ENCODE measurements at regions not wholly inside any gene's neighbourhood (a gene's known extent, or its start where the extent isn't known, plus 50 kb on each side); places are given as distances from the start of the nearest gene placed in this dataset.

DNA sequence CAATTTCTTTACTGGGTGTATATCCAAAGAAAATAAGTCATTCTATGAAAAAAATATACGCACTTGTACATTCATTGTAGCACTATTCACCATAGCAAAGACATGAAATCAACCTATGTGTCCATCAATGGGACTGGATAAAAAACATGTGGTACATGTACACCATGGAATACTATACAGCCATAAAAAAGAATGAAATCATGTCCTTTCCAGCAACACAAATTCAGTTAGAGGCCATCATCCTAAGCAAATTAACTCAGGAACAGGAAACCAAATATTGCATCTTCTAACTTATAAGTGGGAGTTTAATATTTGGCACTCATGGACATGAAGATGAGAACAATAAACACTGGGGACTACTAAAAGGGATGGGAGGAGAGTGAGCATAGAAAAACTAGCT lies 325.7 kb downstream of the TGFB2 start:
- DNase-seq (no peak), ATAC-seq (no peak)
- H3K9me3 Mint-ChIP-seq (ENCODE audit: low read depth) = peaks cover 7% of the 10 kb centered on the region
- intact Hi-C loops (cut with DNase I, micrococcal nuclease) = no loop called here
- ChIA-PET POLR2A (no interaction called here), CTCF (no interaction called here)
- no peak overlapping the region for H3K4me3 Mint-ChIP-seq
- no peaks in the 10 kb centered on the region for H3K36me3 Mint-ChIP-seq (ENCODE audit: low read depth)
- H3K4me1 Mint-ChIP-seq = no peaks in the 10 kb centered on the region
- no peak overlapping the region for H3K27ac Mint-ChIP-seq
- H3K27me3 Mint-ChIP-seq = no peaks in the 10 kb centered on the region

DNA sequence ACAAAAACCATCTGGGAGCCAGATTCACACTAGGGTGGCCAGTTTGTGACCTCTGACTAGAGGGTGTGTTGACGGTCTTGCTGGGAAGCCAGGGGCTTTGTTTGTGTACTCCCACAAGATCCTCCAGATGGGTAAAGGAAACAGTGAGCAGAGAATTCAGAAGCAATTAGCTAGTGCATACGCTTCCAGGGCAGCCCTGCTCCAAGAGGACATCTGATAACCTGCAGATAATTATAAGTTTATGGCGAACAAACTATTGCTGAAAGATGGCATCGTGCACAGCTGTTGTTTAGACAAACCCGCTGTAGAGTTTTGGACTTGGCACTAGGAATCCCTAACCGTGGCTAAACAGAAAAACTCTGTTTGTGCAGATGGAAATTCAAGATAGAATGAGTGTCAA lies 326.4 kb downstream of the TGFB2 start:
- Mint-ChIP-seq H3K4me3 (no peak overlapping the region), H3K36me3 (ENCODE audit: low read depth) (no peaks in the 10 kb centered on the region), H3K9me3 (ENCODE audit: low read depth) (peaks cover 7% of the 10 kb centered on the region), H3K27me3 (no peaks in the 10 kb centered on the region), H3K4me1 (no peaks in the 10 kb centered on the region), H3K27ac (no peak overlapping the region)
- DNase-seq (no peak), ATAC-seq (no peak)
- ChIA-PET CTCF (no interaction called here), POLR2A (no interaction called here)
- intact Hi-C loops (cut with DNase I, micrococcal nuclease) = no loop called here

DNA sequence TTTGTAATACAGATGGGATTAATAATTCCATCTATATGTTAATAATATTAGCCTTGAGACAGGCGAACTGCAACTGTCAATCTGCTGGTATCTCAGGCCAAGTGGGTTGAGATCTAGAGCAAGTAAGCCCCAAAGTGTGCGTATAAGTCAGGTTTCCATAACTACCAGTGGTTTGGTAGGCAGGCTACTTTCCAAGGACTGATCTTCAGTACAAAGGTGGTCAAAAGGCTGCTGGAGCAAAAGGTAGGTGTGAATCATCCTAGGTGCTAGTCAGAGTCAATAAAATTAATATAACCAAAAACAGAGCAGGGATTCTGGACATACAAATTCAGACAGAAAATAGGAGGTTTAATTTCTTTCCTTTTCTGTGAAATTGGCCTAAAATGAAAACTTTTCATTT lies 328.0 kb downstream of the TGFB2 start:
- ATAC-seq (no peak), DNase-seq (no peak)
- peaks cover 6% of the 10 kb centered on the region for H3K9me3 Mint-ChIP-seq (ENCODE audit: low read depth)
- intact Hi-C loops (cut with DNase I, micrococcal nuclease) = no loop called here
- H3K27ac Mint-ChIP-seq = no peak overlapping the region
- no peak overlapping the region for H3K4me3 Mint-ChIP-seq
- POLR2A ChIA-PET = no interaction called here
- CTCF ChIA-PET = no interaction called here
- no peaks in the 10 kb centered on the region for H3K4me1 Mint-ChIP-seq
- no peaks in the 10 kb centered on the region for H3K36me3 Mint-ChIP-seq (ENCODE audit: low read depth)
- H3K27me3 Mint-ChIP-seq = no peaks in the 10 kb centered on the region

DNA sequence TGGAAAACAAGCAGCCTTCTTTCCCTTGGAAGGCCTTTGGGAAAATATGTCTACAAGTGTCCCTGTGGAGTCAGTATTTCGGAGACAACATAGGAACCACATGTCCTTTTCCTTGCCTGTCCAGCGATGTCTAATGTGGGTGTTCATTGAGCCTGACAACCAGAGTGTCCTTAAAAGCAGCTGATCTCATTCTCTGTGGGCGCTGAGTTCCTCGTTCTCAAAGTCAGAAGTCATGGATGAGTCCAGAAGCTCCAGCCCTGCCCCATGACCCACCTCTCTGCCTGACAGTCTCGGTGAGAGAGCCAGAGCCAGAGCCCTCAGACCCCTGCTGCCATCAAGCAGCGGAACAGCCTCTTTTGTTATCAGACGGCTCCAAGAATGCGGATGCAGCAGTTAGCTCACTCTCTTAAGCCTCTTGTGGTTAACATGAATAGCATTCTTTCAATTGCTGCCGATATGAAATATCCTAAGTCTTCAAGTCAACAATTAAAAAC lies 329.2 kb downstream of the TGFB2 start:
- intact Hi-C loops (cut with DNase I, micrococcal nuclease) = no loop called here
- no peak overlapping the region for H3K27ac Mint-ChIP-seq
- DNase-seq (no peak), ATAC-seq (no peak)
- peaks cover 4% of the 10 kb centered on the region for H3K9me3 Mint-ChIP-seq (ENCODE audit: low read depth)
- no peaks in the 10 kb centered on the region for H3K36me3 Mint-ChIP-seq (ENCODE audit: low read depth)
- H3K27me3 Mint-ChIP-seq = no peaks in the 10 kb centered on the region
- no peaks in the 10 kb centered on the region for H3K4me1 Mint-ChIP-seq
- ChIA-PET POLR2A (no interaction called here), CTCF (no interaction called here)
- H3K4me3 Mint-ChIP-seq = no peak overlapping the region

- POLR2A ChIA-PET = no interaction called here
- no peaks in the 10 kb centered on the region for H3K9me3 Mint-ChIP-seq (ENCODE audit: low read depth)
- no peak overlapping the region for H3K4me3 Mint-ChIP-seq
- H3K36me3 Mint-ChIP-seq (ENCODE audit: low read depth) = no peaks in the 10 kb centered on the region
- intact Hi-C loops (cut with DNase I, micrococcal nuclease) = no loop called here
- ATAC-seq (no peak), DNase-seq (no peak)
- H3K27ac Mint-ChIP-seq = no peak overlapping the region
- H3K4me1 Mint-ChIP-seq = no peaks in the 10 kb centered on the region
- no peaks in the 10 kb centered on the region for H3K27me3 Mint-ChIP-seq
- CTCF ChIA-PET = no interaction called here
Observed at GRCh38 chr1:218677026-218677425, 331.9 kb downstream of the TGFB2 start.

DNA sequence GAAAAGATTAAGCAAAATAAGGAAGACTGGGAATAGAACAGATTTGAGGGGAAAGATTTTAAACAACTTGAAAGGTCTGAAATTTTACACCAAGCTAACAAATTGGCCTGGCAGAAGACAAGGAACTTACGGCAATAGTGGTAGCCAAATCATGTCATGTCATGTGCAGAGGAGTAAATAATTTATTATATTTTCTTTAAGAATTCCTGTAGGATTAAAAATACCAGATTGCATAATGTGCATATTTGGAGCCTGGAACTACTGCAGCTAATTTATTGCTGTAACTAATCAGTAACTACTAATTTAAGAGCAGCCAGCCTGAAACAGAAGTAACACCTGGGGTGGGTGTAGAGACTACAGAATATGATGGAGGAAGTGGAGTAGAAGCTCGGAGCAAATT lies 334.3 kb downstream of the TGFB2 start:
- ChIA-PET POLR2A (no interaction called here), CTCF (no interaction called here)
- Mint-ChIP-seq H3K9me3 (ENCODE audit: low read depth) (no peaks in the 10 kb centered on the region), H3K4me3 (no peak overlapping the region), H3K27ac (no peak overlapping the region), H3K36me3 (ENCODE audit: low read depth) (no peaks in the 10 kb centered on the region), H3K27me3 (no peaks in the 10 kb centered on the region), H3K4me1 (no peaks in the 10 kb centered on the region)
- intact Hi-C loops (cut with DNase I, micrococcal nuclease) = no loop called here
- DNase-seq (no peak), ATAC-seq (no peak)

DNA sequence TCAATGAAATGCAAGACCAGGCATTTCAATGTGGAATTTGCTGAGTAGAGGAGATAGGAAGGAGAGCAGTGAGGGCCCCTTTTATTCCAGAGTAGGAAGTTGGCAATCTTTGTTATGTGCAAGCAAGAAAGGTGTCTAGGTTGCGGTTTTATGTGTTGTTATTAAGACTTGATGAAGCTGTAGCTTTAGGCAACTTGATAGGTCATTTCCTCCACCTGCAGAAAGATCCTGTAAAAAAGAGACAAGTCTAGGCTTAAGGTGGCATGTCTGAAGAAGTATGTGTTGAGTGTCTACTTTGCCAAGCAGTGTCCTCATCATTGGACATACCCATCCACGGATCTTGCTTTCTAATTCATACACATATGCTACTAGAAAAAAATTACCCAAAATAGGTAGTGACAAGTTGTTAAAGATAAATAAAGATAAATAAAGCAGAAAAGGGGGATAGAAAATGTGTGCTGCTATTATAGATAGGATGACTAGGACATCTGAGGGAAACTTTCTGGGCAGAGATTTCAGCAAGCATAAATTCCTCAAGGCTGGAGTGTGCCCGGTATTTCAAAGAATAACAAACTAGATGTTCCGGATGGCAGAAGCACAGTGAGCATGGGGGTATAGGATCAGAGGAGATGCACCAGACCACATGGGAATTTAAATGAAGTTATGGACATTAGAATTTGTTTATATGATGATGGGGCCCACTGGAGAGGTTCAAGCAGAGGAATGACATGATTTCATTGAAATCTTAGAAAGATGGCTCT lies 335.0 kb downstream of the TGFB2 start:
- ChIA-PET CTCF (no interaction called here), POLR2A (no interaction called here)
- intact Hi-C loops (cut with DNase I, micrococcal nuclease) = no loop called here
- Mint-ChIP-seq H3K36me3 (ENCODE audit: low read depth) (no peaks in the 10 kb centered on the region), H3K4me1 (no peaks in the 10 kb centered on the region), H3K27ac (no peak overlapping the region), H3K9me3 (ENCODE audit: low read depth) (no peaks in the 10 kb centered on the region), H3K4me3 (no peak overlapping the region), H3K27me3 (no peaks in the 10 kb centered on the region)
- no peak for DNase-seq
- no peak for ATAC-seq

DNA sequence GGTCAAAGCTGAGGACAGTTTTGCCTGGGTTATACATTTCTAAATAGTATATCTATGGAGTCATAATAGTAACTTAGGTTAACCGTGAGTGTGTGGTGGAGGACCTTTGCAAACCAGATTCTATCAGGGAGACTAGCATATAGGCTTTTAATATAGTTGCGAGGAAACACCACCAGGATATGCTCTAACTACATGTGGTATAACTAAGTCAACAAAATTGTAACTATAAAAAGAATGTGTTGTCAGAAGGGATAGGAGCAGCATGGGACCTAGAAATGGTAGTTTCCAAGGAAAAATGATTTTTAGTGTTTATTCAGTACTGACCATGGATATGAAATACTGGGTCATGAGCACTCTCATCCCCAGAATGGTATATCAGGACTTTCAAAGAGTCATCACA lies 338.1 kb downstream of the TGFB2 start:
- DNase-seq (no peak), ATAC-seq (no peak)
- intact Hi-C loops (cut with DNase I, micrococcal nuclease) = no loop called here
- no peak overlapping the region for H3K27ac Mint-ChIP-seq
- H3K4me3 Mint-ChIP-seq = no peak overlapping the region
- no peaks in the 10 kb centered on the region for H3K9me3 Mint-ChIP-seq (ENCODE audit: low read depth)
- no peaks in the 10 kb centered on the region for H3K36me3 Mint-ChIP-seq (ENCODE audit: low read depth)
- ChIA-PET POLR2A (no interaction called here), CTCF (no interaction called here)
- no peaks in the 10 kb centered on the region for H3K27me3 Mint-ChIP-seq
- no peaks in the 10 kb centered on the region for H3K4me1 Mint-ChIP-seq

- intact Hi-C loops (cut with DNase I, micrococcal nuclease) = no loop called here
Observed at GRCh38 chr1:218686258-218686657, 341.1 kb downstream of the TGFB2 start.

GRCh38 chr1:218686761-218687160 lies 341.6 kb downstream of the TGFB2 start:
- intact Hi-C loops (cut with DNase I, micrococcal nuclease) = no loop called here
- ChIA-PET CTCF (no interaction called here), POLR2A (no interaction called here)
- no peak for ATAC-seq
- no peaks in the 10 kb centered on the region for H3K9me3 Mint-ChIP-seq (ENCODE audit: low read depth)
- H3K36me3 Mint-ChIP-seq (ENCODE audit: low read depth) = no peaks in the 10 kb centered on the region
- H3K4me3 Mint-ChIP-seq = no peak overlapping the region
- no peak overlapping the region for H3K27ac Mint-ChIP-seq
- H3K4me1 Mint-ChIP-seq = no peaks in the 10 kb centered on the region
- H3K27me3 Mint-ChIP-seq = no peaks in the 10 kb centered on the region
- no peak for DNase-seq

More at GRCh38 chr1:218686258-218686657, 341.1 kb downstream of the TGFB2 start:
- ChIA-PET CTCF (no interaction called here), POLR2A (no interaction called here)
- Mint-ChIP-seq H3K4me1 (no peaks in the 10 kb centered on the region), H3K36me3 (ENCODE audit: low read depth) (no peaks in the 10 kb centered on the region), H3K27ac (no peak overlapping the region), H3K4me3 (no peak overlapping the region), H3K9me3 (ENCODE audit: low read depth) (no peaks in the 10 kb centered on the region), H3K27me3 (no peaks in the 10 kb centered on the region)
- DNase-seq = no peak
- no peak for ATAC-seq

GRCh38 chr1:218692808-218693207 lies 347.7 kb downstream of the TGFB2 start:
- Mint-ChIP-seq H3K9me3 (ENCODE audit: low read depth) (peaks cover 2% of the 10 kb centered on the region), H3K4me3 (no peak overlapping the region), H3K27me3 (no peaks in the 10 kb centered on the region), H3K36me3 (ENCODE audit: low read depth) (no peaks in the 10 kb centered on the region), H3K4me1 (no peaks in the 10 kb centered on the region), H3K27ac (no peak overlapping the region)
- DNase-seq (no peak), ATAC-seq (no peak)
- CTCF ChIA-PET = interaction anchor here (0.6 kb wide), 1 partner anchor 309 kb away, joined by 3 read pairs; no protein-coding TSS in a partner anchor
- POLR2A ChIA-PET = no interaction called here
- intact Hi-C loops (cut with DNase I, micrococcal nuclease) = no loop called here

GRCh38 chr1:218693599-218693998 lies 348.5 kb downstream of the TGFB2 start:
- Mint-ChIP-seq H3K9me3 (ENCODE audit: low read depth) (peaks cover 2% of the 10 kb centered on the region), H3K27ac (no peak overlapping the region), H3K36me3 (ENCODE audit: low read depth) (no peaks in the 10 kb centered on the region), H3K4me3 (no peak overlapping the region), H3K4me1 (no peaks in the 10 kb centered on the region), H3K27me3 (no peaks in the 10 kb centered on the region)
- intact Hi-C loops (cut with DNase I, micrococcal nuclease) = no loop called here
- ChIA-PET CTCF (interaction anchor here (0.6 kb wide), 1 partner anchor 309 kb away, joined by 3 read pairs; no protein-coding TSS in a partner anchor), POLR2A (no interaction called here)
- ATAC-seq = no peak
- DNase-seq = no peak

DNA sequence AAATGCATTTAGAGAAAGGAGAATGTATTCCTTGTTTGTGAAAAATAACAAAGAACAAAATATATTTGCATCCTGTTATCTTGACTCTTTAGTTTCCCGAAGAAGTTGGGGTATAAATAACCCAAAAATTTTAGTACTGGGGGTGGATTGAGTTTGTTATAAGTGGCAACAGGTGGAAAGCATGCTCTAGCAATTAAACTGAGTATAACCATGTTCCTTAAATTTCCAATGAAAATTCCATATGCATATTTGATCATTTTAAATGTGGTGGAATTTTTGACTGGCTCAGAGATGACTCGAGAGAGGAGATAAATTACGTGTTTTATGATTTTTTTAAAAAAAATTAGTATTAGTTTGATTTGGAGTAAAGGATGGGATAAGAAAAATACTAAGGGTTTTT lies 348.9 kb downstream of the TGFB2 start:
- DNase-seq (no peak), ATAC-seq (no peak)
- Mint-ChIP-seq H3K4me3 (no peak overlapping the region), H3K4me1 (no peaks in the 10 kb centered on the region), H3K36me3 (ENCODE audit: low read depth) (no peaks in the 10 kb centered on the region), H3K27me3 (no peaks in the 10 kb centered on the region), H3K27ac (no peak overlapping the region), H3K9me3 (ENCODE audit: low read depth) (peaks cover 2% of the 10 kb centered on the region)
- ChIA-PET CTCF (no interaction called here), POLR2A (no interaction called here)
- intact Hi-C loops (cut with DNase I, micrococcal nuclease) = no loop called here

All from activated CD4-positive, alpha-beta T cell treated with anti-CD3 and anti-CD28 coated beads for 36 hours (primary cell).